Stimulated activated naive CD4-positive, alpha-beta T cell (primary cell): ENCODE measurements at regions not wholly inside any gene's neighbourhood (a gene's known extent, or its start where the extent isn't known, plus 50 kb on each side); places are given as distances from the start of the nearest gene placed in this dataset.

Experiments used
- DNase-seq, 6 experiments: peaks; one replicate each; lab custom pipeline; 2025; lab: John Stamatoyannopoulos, UW

DNA sequence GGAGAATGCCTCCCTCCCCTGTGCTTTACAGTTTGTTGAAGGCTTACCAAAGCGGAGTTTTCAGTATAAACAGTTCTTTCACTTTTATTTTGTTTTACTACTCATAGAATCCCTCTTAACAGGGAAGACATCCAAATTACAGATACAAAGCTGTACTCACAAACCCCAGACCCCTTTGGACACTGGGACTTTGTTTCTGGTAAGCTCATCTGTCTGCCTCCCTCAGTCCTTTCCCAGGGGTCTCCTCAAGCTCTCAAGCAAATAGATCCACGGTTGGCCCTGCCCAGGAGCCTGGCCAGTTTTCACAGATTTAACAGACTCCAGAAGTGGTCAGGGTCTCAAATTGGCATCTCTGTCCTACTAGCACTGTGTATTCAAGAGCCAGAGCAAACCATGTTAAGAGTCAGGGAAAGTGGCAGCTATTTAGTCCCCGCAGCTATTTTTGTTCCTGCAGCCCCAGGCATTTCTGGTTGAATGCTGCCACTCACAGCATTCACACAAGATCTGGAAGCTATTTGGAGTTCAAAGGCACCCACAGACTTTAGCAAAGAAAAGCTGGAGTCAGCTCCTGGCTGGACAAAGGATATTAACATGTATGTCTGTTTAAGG is 54.2 kb downstream of the TMEM100 start:
- no peak for DNase-seq

DNA sequence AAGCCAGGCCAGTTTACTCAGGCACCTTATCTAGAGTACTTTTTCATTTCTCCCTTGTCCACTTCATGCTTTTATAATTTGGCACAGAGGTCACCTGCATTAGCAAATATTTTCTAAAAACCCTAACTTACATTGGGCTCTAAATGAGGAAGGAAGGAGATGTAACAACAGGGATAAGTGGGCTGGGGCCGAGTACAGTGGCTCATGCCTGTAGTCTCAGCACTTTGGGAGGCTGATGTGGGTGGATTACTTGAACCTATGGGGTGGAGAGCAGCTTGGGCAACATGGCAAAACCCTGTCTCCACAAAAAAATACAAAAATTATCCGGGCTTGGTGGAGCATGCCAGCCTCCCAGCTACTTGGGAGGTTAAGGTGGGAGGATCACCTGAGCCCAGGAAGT is 55.9 kb downstream of the TMEM100 start:
- no peak for DNase-seq

DNA sequence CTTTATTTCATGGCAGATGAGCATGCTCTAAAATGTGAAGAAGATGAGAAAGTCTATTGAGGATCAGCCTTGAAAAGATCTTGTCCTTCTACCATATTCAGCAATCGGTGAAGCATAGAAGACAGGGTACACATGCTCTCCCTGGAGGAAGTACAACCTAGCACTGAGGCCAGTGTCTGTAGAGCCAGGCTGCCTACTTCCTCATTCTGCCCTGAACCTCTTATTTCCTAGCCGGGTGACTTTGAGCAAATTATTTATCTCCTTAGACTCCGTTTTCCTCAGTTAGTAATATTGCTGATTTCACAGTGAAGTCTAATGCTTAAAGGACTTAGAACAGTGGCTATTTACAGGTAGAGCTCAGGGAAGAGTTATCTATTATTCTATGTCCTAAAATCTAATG is 58.4 kb downstream of the TMEM100 start:
- no peak for DNase-seq

GRCh38 chr17:55663400-55663799 is 59.3 kb downstream of the TMEM100 start:
- DNase-seq, result no peak

GRCh38 chr17:55661963-55662834 is 60.5 kb downstream of the TMEM100 start:
- no peak for DNase-seq

DNA sequence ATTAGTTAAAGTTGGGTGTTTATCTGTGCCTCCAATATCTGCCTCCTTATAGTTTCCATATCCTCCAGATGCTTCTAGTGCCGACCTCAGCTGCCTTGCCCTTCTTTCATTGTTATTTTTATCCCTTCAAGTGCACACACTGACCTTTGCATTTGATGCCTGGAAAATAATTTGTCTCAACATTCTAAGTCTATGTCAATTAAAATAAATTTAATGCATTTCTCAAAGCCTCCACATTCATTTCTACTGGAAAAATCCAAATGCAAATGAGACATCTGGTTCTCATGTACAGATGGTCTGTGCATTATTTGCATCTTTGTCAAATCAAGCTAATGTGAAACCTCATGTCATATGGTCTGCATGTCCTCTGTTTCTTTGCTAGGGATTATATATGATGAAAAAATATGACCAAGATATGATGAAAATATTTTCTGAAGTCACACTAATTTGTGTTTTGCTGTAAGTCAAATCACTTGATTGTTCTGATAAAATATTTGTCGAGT is 61.4 kb downstream of the TMEM100 start:
- DNase-seq, result no peak

GRCh38 chr17:55660178-55660886 is 62.3 kb downstream of the TMEM100 start:
- DNase-seq, result no peak

DNA sequence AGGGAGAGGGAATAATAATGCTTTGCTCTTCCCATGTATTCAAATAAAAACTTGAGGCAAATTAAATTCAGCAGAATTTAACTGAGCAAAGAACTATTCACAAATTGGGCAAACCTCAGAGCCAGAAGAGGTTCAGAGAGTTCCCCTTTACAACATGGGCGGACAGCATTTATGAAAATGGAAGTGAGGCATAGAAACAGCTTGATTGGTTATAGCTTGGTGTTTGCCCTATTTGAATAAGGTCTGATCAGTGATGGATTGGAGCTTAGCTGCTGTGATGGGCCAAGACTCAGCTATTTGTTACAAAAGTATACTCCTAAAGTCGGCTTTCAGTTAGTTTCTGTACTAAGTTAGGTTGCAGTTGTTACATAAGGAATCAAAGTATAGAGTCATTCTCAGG is 63.0 kb downstream of the TMEM100 start:
- no peak for DNase-seq

DNA sequence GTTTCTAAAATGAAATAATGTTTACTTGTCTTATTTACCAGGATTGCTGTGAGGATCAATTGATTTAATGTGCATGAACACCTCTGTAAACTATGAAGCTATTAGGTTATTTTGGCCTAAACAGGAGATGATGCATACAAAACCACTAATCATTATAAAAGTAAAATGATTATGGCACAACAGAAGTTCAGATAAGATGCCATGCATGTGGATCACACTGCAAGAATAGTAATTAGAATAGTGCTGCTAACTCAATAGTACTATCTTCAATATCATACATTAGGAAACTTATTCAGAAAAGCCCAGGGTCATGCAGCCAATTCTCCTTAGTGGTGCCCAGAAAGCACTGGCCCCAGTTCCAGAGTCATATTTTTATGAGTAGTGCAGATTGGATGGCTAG is 66.9 kb downstream of the TMEM100 start:
- DNase-seq, result no peak

DNA sequence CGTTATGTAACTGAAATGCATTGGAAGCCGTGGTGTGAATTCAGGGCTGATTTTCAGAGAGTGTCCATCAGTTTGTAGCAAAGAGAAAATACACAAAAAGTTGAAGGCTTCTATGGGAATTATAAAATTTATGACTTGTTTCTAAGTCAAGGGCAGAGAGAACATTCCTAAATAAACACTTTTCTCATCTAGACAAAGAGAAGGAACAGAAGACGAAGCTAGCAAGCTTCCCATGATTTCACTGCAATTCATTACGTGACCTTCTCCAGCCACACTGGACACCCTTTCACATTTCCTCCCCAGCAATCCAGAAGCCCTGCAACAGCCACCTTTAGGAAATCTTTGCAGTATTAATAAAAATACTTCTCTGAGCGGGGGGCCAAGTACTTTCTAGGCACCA is 67.8 kb downstream of the TMEM100 start:
- DNase-seq, result no peak

DNA sequence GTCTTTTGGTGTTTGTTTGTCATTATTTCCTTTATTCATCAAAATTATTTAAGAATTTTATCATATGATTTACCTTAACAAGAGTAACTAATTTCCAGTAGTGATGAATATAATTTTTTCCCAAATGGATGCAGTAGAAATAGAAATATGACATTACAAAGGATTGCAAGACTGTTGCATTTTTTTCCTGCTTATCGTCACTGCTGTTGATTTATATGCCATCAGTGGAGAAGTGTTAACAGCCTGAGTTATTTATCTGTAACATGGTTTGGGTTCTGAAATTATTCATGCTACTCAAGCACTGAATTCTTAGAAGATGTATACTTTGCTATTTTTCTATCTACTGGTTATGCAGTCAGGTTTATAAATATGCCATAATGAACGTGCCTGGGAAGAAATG is 68.6 kb downstream of the TMEM100 start:
- DNase-seq, result no peak

- no peak for DNase-seq
Measured at GRCh38 chr17:55652825-55653224, 69.8 kb downstream of the TMEM100 start.

GRCh38 chr17:55652114-55652823 is 70.4 kb downstream of the TMEM100 start:
- no peak for DNase-seq

DNA sequence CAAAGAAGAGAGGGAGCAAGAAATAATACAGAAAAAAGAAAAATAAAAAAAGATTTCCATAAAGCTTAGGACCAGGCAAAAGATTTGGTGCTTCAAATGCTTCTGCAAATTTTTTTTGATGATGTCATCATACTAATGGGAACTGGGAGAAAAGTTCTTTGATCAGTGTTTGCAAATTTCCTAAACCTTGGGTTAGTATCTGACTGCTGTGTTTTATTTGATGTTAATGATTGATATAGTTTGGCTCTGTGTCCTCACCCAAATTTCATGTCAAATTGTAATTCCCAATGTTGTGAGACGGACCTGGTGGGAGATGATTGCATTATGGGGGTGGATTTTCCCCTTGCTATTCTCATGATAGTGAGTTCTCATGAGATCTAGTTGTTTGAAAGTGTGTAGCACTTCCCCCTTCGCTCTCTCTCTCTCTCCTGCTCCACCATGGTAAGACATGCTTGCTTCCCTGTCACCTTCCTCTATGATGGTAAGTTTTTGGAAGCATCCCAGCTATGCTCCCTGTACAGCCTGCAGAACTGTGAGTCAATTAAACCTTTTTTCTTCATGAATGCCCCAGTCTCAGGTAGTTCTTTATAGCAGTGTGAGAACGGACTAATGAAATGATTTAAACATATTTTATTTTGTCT is 72.6 kb downstream of the TMEM100 start:
- no peak for DNase-seq

DNA sequence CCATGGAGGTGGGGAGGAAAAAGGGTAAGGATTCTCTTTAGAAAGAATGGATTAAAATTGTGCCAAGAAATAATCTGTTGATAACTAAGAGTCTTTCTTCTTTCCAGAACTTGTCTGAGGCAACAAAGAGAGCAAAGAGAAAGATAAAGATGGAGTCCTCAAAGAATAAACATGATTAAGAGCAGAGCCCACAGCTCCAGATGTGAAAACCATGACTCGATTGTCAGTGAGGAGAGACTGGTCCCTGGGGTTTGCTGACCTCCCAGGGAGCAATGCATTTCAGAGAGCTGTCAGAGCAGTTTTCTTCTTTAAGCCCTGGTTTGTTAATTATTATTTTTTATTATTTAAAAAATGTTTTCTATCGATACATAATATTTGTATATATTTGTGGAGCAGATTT is 74.6 kb downstream of the TMEM100 start:
- no peak for DNase-seq

DNA sequence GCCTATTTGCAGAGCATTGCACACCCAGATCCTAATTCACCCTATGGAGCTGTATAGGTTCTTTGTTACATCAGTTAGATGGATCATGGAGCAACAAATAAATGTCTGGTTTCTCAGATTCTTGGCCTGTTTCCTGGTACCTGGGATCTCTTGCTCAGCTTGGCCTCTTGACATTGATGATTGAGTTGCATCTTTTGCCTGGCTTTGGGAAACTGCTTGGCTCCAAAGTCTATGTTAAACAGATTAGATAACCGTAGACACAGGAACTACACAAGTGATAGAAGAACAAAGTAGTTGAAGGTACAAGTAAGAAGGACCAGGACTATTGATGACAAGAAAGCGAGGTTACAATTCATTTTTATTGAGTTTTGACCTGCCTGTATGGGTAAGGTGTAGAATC is 77.3 kb downstream of the TMEM100 start:
- DNase-seq, result no peak

GRCh38 chr17:55644346-55644745 is 78.3 kb downstream of the TMEM100 start:
- DNase-seq, result no peak

DNA sequence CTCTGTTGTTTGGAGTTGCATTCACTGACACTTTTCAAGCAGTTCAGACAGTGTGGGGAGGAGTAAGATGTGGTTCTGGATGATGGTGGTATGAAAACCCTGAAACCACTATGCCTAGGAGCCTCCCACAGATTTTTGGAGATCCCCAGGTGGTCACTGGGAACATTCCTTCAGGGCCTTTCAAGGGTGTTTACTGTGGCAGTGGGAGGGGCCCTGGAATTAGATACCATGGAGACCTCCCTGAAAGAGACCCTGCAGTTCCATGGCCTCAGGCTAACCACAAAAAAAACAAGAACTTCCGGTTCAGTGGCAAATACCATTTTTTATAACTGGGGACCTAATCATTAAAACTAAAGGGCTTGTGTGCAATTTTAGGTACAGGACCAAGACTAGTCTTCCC is 79.9 kb downstream of the TMEM100 start:
- DNase-seq, result no peak

DNA sequence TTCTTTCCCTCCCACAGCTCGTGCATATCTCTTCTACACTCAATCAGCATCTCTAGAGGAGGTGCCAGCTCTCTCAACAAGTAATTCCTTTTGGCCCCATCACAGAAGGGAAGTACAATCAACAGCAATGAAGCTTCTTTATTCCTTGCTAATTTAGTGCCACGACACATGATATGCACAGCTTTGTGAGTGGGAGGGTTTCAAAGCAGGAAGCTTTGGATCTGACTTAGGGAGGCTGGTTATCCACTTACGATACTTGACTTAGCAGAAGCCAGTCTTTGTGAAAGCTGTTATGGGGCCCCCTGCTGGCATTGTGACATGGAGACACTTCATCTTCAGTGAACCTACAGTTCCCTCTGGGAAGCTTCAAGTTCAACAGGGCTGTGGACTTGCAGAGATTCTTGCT is 81.0 kb downstream of the TMEM100 start:
- DNase-seq, result peak in 2 of 6 experiments; percentile 5 to 16

- DNase-seq, result no peak
Measured at GRCh38 chr17:55639096-55639495, 83.6 kb downstream of the TMEM100 start.

DNA sequence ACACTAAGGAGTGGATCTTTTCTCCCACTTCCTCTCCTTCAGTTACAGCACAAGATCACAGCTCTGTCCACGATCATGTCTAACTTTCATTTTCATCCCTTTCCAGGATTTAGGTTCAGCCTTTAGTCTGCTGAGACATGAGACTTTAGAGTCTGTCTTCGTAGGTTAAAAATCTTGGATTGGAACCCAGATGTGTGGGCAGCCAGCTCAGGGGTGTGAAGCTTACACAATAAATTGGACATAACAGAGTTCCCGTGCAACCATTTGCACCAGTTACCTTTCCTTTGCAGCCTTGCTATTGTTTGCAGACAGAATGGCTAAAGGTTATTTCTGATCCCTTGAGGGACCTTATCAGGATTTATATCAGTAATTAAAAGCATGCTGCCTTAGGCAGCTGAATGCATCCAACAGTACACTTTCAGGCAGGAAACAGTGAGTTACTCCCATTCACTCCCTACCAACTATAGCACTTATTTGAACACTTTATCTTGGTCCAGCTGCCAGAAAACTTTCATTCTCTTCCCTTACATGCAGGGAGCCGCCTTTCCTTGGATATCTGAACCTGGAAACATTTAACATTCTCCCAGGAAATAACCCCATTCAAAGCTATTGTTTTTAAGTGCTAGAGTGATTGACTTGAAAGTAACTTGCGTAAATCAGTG is 87.3 kb downstream of the TMEM100 start:
- no peak for DNase-seq
